ENCODE measurements at regions not wholly inside any gene's neighbourhood (a gene's known extent, or its start where the extent isn't known, plus 50 kb on each side); places are given as distances from the start of the nearest gene placed in this dataset.
"Not testable (repeated sequence)": the region's sequence is repeated elsewhere in the genome, so short reads cannot be mapped to it uniquely, and the experiment has no call there.

GRCh38 chr4:124167602-124168001 lies 544.9 kb downstream of the ANKRD50 start:
- no peak for TF ChIP-seq EZH2 (IDR thresholded peaks at IDR 0.05; ENCODE audit: borderline replicate concordance, insufficient read depth, low read depth, low read length, poor library complexity, severe bottlenecking)
- TF ChIP-seq, protein P1, sequence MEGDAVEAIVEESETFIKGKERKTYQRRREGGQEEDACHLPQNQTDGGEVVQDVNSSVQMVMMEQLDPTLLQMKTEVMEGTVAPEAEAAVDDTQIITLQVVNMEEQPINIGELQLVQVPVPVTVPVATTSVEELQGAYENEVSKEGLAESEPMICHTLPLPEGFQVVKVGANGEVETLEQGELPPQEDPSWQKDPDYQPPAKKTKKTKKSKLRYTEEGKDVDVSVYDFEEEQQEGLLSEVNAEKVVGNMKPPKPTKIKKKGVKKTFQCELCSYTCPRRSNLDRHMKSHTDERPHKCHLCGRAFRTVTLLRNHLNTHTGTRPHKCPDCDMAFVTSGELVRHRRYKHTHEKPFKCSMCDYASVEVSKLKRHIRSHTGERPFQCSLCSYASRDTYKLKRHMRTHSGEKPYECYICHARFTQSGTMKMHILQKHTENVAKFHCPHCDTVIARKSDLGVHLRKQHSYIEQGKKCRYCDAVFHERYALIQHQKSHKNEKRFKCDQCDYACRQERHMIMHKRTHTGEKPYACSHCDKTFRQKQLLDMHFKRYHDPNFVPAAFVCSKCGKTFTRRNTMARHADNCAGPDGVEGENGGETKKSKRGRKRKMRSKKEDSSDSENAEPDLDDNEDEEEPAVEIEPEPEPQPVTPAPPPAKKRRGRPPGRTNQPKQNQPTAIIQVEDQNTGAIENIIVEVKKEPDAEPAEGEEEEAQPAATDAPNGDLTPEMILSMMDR (IDR thresholded peaks at IDR 0.05), result no peak
- no peaks in the 10 kb centered on the region for H3K4me1 ChIP-seq (ENCODE audit: control insufficient read depth in 2 of 2, insufficient read depth in 2 of 2, low read length in 2 of 2)
- H4K20me1 ChIP-seq (ENCODE audit: control insufficient read depth, insufficient read depth, low read length, poor library complexity, severe bottlenecking), result no peaks in the 10 kb centered on the region
- H3K9me3 ChIP-seq (ENCODE audit: control extremely low read depth in 1 of 3, control insufficient read depth in 2 of 3, insufficient read depth in 1 of 3, low read length in 2 of 3), result peaks cover 0 to 7% (median 0%) of the 10 kb centered on the region in 3 donors
- 100% methylated on average over 2 of the region's 2 CpGs for WGBS (ENCODE audit: insufficient coverage)
- no peaks in the 10 kb centered on the region for H3K36me3 ChIP-seq (replicated peaks in 1 of 2; ENCODE audit: control extremely low read depth in 1 of 2, control insufficient read depth in 1 of 2, extremely low read depth in 1 of 2, insufficient read depth in 2 of 2, low read length in 1 of 2)
- H3K27ac ChIP-seq (ENCODE audit: low read length in 2 of 2), result no peak overlapping the region
- H3K27me3 ChIP-seq (replicated peaks in 1 of 4; ENCODE audit: control extremely low read depth in 1 of 4, control insufficient read depth in 3 of 4, insufficient read depth in 4 of 4, low read length in 3 of 4), result no peaks in the 10 kb centered on the region
- H3K79me2 ChIP-seq (ENCODE audit: control insufficient read depth, insufficient read depth, low read length), result no peaks in the 10 kb centered on the region
- CTCF ChIA-PET, result no interaction called here
- POLR2A ChIA-PET, result no interaction called here
- DNase-seq (no peak), ATAC-seq (ENCODE audit: low read depth) (no peak)
- no peaks in the 10 kb centered on the region for H3K27me3 Mint-ChIP-seq
- H3K4me2 ChIP-seq (replicated peaks; ENCODE audit: low read depth, low read length, poor library complexity, severe bottlenecking), result no peak overlapping the region
- H3K4me1 Mint-ChIP-seq, result no peaks in the 10 kb centered on the region
- no peak overlapping the region for H3K9ac ChIP-seq (ENCODE audit: low read length)
- no peak overlapping the region for H3K4me3 ChIP-seq (ENCODE audit: control extremely low read depth in 1 of 5, extremely low read depth in 1 of 5, insufficient read depth in 1 of 5, low read depth in 2 of 5, low read length in 4 of 5)
- H3K9me3 Mint-ChIP-seq (ENCODE audit: insufficient read depth), result no peaks in the 10 kb centered on the region
- no peak overlapping the region for H3K4me3 Mint-ChIP-seq
- no peak overlapping the region for H2AFZ ChIP-seq (ENCODE audit: insufficient read depth, low read depth, low read length, poor library complexity, severe bottlenecking)
- H3K27ac Mint-ChIP-seq, result no peak overlapping the region
- intact Hi-C loops (cut with micrococcal nuclease), result no loop called here

DNA sequence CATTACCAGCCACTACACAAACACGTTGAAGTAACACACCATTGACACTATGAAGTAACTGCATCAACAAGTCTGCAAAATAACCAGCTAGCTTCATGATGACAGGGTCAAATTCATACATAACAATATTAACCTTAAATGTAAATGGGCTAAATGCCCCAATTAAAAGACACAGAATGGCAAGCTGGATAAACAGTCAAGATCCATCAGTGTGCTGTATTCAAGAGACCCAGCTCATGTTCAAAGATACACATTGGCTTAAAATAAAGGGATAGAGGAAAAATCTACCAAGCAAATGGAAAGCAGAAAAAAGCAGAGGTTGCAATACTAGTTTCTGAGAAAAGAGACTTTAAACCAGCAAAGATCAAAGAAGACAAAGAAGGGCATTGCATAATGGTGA lies 543.0 kb downstream of the ANKRD50 start:
- H3K4me2 ChIP-seq (replicated peaks; ENCODE audit: low read depth, low read length, poor library complexity, severe bottlenecking); H3K4me1 ChIP-seq (ENCODE audit: control insufficient read depth in 2 of 2, insufficient read depth in 2 of 2, low read length in 2 of 2); POLR2A ChIA-PET; H3K27ac Mint-ChIP-seq; H3K27me3 ChIP-seq (replicated peaks in 1 of 4; ENCODE audit: control extremely low read depth in 1 of 4, control insufficient read depth in 3 of 4, insufficient read depth in 4 of 4, low read length in 3 of 4); H3K79me2 ChIP-seq (ENCODE audit: control insufficient read depth, insufficient read depth, low read length); H3K4me3 Mint-ChIP-seq; H3K36me3 ChIP-seq (replicated peaks in 1 of 2; ENCODE audit: control extremely low read depth in 1 of 2, control insufficient read depth in 1 of 2, extremely low read depth in 1 of 2, insufficient read depth in 2 of 2, low read length in 1 of 2); H3K27ac ChIP-seq (ENCODE audit: low read length in 2 of 2); intact Hi-C loops (cut with micrococcal nuclease); H3K9ac ChIP-seq (ENCODE audit: low read length); H3K4me3 ChIP-seq (ENCODE audit: control extremely low read depth in 1 of 5, extremely low read depth in 1 of 5, insufficient read depth in 1 of 5, low read depth in 2 of 5, low read length in 4 of 5); CTCF ChIA-PET; H2AFZ ChIP-seq (ENCODE audit: insufficient read depth, low read depth, low read length, poor library complexity, severe bottlenecking); ATAC-seq (ENCODE audit: low read depth); H4K20me1 ChIP-seq (ENCODE audit: control insufficient read depth, insufficient read depth, low read length, poor library complexity, severe bottlenecking); H3K4me1 Mint-ChIP-seq; H3K9me3 Mint-ChIP-seq (ENCODE audit: insufficient read depth); DNase-seq; H3K27me3 Mint-ChIP-seq; H3K9me3 ChIP-seq (ENCODE audit: control extremely low read depth in 1 of 3, control insufficient read depth in 2 of 3, insufficient read depth in 1 of 3, low read length in 2 of 3): not testable (repeated sequence)
- 100% methylated on average over 1 of the region's 1 CpG for WGBS (ENCODE audit: insufficient coverage)

Data from B cell (primary cell).